GM18520 (cell line): ENCODE measurements at regions not wholly inside any gene's neighbourhood (a gene's known extent, or its start where the extent isn't known, plus 50 kb on each side); places are given as distances from the start of the nearest gene placed in this dataset.

Experiments used
- ATAC-seq: cut with Tn5 transposase; IDR thresholded peaks from one replicate; pipeline ENCODE4 v1.9.1; 2021; ENCODE audit not compliant: unreplicated experiment

DNA sequence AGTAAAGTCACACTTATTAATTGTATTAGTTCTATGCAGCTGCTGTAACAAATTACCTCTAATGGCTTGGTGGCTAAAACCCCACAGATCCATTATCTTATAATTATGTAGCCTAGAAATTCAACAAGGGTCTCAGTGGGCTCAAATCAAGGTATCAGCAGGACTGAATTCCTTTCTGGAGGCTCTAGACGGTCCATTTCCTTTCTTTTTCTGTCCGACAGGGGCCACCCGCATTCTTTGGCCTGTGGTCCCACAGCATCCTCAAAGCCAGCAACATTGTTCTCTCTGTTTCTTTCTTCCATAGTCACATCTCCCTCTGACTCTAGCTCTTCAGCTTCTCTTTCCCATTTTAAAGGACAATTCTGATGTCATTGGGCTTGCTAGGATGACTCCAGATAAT lies 276.3 kb upstream of the ZNF717 start:
- no peak for ATAC-seq

DNA sequence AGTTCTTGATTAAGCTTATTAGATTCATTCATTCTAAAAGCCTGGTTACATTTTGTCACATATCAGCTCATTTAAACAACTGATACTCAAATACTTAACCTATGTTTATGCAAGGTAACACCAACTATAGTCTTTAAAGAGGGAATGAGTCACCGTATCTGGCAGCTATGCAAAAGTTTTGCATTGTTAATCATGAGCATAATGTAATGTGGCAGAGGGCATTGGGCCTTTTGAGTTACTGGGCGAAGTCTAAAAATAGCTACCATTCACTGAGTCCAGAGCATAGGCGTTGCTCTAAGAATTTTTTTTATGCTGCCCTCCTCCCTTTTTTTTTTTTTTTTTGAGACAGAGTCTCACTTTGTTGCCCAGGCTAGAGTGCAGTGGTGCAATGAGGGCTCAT lies 277.7 kb upstream of the ZNF717 start:
- no peak for ATAC-seq

DNA sequence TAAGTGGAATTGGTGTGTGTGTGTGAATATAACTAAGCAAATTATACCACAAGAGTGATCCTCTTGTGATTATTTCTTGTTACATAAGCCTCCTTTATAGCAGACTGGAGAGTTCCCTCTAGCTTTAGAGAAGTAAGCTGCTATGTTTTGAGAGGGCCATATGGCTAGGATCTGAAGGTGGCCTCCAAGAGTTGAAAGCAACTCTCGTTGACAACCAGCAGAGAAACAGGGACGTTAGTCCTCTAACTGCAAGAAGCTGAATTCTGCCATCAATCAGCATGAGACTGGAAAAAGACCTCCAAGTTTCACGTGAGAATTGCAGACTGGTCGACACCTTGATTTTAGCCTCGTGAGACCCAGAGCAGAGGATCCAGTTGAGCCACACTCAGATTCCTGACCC lies 278.5 kb upstream of the ZNF717 start:
- ATAC-seq: no peak

GRCh38 chr3:76065964-76066363 lies 280.6 kb upstream of the ZNF717 start:
- ATAC-seq: no peak

DNA sequence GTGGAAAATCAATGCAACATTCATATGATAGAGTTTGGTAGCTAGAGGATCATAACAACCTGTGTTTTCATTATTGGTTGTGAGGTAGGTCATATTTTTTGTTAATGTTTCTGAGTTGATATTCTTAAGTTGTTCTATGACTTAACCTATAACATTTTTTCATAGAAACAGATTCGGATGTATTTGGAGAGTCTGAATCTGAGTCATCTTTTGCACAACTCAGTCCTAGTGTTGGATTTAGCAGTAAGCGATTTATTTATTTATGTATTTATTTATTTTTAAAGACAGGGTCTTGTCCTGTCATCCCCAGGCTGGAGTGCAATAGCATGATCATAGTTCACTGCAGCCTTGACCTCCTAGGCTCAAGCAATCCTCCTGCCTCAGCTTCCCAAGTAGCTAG lies 292.8 kb upstream of the ZNF717 start:
- ATAC-seq: no peak

DNA sequence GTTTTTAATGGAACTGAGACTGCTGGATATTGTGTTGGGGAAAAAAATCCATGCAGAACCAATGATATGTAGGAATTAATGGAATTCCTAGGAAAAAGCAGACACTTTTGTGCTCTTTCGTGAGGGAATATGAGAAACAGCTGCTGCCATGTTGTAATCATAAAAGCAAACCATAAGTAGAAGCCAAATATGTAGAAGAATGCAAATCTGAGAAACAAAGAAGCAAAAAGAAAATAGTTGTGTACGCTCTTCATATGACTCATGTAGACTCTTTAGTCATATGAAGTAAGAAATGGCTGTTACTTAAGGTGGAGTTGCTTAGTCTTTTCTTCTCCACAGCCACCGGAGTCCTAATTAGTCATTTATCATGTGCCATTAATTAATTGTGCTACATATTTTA lies 298.6 kb upstream of the ZNF717 start:
- no peak for ATAC-seq

GRCh38 chr3:76096036-76096435 lies 310.7 kb upstream of the ZNF717 start:
- ATAC-seq: no peak

DNA sequence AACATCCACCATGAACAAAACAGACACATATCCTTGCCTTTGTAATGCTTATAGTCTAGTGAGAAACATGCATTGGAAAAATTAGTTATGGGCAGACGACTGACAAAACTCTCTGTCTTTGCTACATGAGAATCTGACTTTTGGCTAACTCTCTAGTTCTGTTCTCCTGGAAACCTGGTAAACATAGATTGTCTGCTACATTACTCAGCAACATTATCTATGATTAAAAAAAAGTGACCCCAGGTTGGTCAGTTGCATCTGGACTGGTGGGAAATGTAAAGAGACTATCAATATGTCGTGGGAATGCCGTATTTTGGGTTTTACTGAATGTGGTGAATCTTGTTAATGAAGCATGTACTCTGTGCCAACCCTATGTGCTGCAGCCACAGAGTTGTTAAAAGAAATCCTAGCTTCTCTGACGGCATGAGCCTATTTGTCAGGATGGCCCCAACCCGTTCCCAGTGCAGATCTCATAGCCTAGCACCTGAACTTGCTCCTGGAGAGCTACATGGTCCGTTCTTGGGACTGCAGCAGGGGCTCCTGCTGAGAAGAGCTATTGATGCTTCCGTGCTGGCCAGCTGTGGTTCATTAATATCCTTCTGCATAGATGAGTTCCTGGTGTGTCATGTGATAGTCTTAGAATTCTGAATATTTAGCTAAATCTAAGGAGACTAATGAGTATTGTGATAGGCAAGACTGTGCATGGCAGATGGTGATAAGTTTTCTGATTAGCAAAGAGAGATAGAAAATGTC lies 311.7 kb upstream of the ZNF717 start:
- no peak for ATAC-seq

DNA sequence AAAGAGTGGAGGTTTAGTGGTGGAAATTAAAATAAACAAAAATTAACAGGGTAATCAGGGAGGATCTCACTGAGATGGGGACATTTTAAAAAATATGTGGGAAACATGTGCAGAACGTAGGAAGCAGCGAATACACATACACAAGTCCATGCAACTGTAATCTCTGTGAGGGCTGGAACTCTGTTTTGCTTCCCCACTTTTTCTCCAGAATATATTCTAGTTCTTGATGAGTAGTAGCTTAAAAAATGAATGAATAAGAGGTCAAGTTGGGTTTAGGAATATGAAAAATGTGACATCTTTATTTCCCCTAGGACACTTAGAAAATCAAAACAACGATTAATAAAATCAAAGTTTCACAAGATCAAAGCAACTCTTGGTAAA lies 312.2 kb upstream of the ZNF717 start:
- ATAC-seq: no peak

DNA sequence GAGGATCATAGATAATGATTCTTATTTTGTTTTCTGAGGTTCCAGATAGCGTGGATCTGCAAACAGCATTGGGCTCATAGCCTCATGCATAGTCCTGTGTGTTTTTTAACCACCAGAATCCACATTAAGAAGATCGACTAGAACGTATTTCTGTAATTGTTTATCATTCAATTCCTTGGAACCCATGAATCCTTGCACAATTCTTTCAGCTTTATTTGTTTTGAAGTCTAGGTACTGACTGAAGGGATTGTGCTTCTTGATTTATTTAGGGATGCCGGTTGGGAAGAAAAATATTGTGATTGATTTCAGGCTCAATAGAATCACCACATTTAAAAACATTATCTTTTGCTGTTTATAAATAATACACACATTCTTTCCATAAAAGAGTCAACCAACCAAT lies 314.6 kb upstream of the ZNF717 start:
- ATAC-seq: no peak

DNA sequence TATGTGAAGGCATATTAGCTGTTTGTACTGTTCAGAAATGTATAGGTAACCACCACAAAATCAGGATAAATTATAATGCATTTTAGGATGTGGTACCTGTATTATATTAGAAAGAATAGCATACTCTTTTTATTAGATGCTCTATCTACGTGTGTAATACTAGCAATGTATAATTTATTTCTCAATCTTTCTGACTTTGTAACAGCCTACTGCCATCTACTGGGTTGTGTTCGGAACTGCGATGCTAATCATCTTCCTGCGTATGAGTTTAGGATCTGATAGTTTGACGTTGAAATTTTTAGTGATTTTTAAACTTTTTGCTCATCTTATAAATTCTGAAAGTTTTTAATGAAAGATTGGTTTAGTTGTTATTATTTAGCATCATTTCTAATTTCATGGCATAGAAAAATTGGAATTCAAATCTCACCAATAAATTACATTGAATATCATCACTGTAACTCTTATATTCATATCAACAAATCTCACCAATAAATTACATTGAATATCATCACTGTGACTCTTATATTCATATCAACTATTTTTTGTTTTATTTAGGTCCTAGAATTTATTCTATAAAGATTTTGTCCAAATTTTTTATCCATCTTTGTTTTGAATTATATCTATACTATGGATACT lies 322.7 kb upstream of the ZNF717 start:
- ATAC-seq: no peak

GRCh38 chr3:76111808-76112207 lies 326.5 kb upstream of the ZNF717 start:
- ATAC-seq: no peak

GRCh38 chr3:76122007-76122406 lies 336.7 kb upstream of the ZNF717 start:
- no peak for ATAC-seq

GRCh38 chr3:76129441-76129840 lies 344.1 kb upstream of the ZNF717 start:
- no peak for ATAC-seq

- ATAC-seq: no peak
Measured at GRCh38 chr3:76131396-76132153, 346.2 kb upstream of the ZNF717 start.

DNA sequence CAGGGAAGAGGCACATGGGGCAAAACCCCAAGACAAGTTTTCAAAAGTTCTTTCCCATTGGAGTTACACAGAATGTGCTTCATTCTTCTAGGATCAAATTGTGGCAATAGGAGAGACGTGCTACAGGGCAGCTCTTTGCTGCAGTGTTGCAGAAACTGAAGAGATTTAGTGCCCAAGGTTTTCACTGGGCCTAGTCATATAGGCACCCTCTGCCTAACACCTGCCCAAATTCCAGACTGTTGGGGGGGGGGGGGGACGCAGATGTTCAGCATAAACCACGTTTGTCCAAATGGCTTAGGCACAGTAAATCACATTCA lies 346.8 kb upstream of the ZNF717 start:
- no peak for ATAC-seq

DNA sequence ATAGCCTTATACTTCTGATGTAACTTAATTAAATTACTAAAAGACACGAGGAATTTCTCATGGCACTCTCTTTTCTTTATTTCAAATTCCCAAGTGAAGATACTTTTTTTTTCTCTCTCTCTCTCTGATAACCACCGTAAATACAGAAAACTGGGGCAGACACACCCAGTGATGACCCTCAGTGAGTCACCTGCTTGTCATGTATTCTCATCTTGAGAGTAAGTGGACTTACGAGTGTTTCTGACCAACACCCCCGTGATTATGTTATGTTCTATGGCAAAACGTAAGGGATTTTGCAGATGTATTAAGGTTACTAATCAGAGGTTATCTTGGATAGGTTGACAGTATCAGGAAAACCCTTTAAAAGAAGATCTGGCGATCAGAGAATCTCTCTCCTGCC lies 348.8 kb upstream of the ZNF717 start:
- no peak for ATAC-seq

- no peak for ATAC-seq
Measured at GRCh38 chr3:76138921-76139320, 353.6 kb upstream of the ZNF717 start.

DNA sequence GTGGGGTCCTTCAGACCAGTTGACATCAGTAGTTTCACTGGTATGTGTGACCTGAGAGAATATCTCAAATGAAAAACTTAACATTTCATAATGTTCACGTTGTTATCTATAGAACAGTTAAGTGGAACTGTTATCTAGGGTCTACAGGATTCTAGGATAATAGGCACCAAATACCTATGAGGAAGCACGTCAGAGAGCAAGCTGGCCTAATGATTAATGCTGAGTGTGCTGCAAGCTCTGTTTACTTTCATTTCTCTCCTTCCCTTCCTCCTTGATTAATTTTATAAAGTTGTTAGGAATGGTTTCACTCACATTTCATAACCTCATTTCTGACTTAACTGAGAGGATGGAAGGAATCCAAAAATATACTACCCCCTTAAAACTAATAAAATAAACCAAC lies 362.5 kb upstream of the ZNF717 start:
- no peak for ATAC-seq

- ATAC-seq: no peak
Measured at GRCh38 chr3:76152028-76152427, 366.7 kb upstream of the ZNF717 start.

- ATAC-seq: no peak
Measured at GRCh38 chr3:76161856-76162255, 376.5 kb upstream of the ZNF717 start.

DNA sequence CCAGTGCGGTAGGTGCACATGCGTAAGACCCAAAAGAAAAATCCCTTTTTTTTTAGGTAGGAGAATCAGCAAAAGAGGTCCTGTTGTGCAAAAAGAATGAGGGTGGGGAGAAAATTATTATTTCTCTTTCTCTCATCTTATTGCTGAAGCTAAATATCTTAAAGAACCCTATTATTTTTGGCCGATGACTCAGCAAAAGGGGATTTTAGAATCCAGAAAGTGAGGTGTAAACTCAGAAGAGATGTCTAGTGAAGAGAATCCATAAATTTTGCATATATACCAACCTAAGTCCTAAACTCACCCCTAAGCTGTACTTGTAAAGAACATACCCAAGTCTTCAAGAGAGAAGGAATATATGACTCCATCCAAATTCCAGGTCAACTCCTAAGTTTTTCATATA lies 386.3 kb upstream of the ZNF717 start:
- ATAC-seq: no peak
